Kidney (tissue), 13 donors: ENCODE measurements at regions not wholly inside any gene's neighbourhood (a gene's known extent, or its start where the extent isn't known, plus 50 kb on each side); places are given as distances from the start of the nearest gene placed in this dataset.

Experiments used
- DNase-seq, 5 donors: peaks; one replicate each; pipeline ENCODE4 v3.0.0-alpha.2; 2013 to 2020
- FAIRE-seq: peaks from 2 replicates; lab custom pipeline; 2012; peaks lifted over from hg19 to GRCh38; lab: Jason Lieb, UNC
- H3K27ac ChIP-seq, 2 donors: one replicate each; pipeline ENCODE4 v1.7.0; 2013; ENCODE audit warnings: low read depth in 2 of 2, low read length in 2 of 2, inconsistent platforms in 1 of 2
- H3K27me3 ChIP-seq: one replicate; pipeline ENCODE4 v1.7.1; 2013; ENCODE audit warnings: low read length, inconsistent platforms; ENCODE audit not compliant: control insufficient read depth, insufficient read depth
- H3K36me3 ChIP-seq, 3 donors: one replicate each; pipeline versions ENCODE4 v1.7.0 to v1.7.1; 2013; ENCODE audit warnings: low read length in 3 of 3, control low read depth in 1 of 3, inconsistent platforms in 1 of 3; ENCODE audit not compliant: insufficient read depth in 3 of 3, control insufficient read depth in 2 of 3
- H3K4me1 ChIP-seq, 3 donors: one replicate each; pipeline versions ENCODE4 v1.7.0 to v1.7.1; 2013; ENCODE audit warnings: low read length in 3 of 3, inconsistent platforms in 1 of 3, low read depth in 1 of 3; ENCODE audit not compliant: control insufficient read depth in 2 of 3, insufficient read depth in 2 of 3
- H3K4me3 ChIP-seq, 3 donors: one replicate each; pipeline versions ENCODE4 v1.7.0 to v1.8.1; 2013; ENCODE audit warnings: low read length in 3 of 3, control low read depth in 1 of 3, inconsistent platforms in 1 of 3
- H3K9ac ChIP-seq, 3 donors: one replicate each; pipeline versions ENCODE4 v1.7.0 to v1.7.1; 2013; ENCODE audit warnings: low read length in 3 of 3, control low read depth in 1 of 3, inconsistent platforms in 1 of 3
- H3K9me3 ChIP-seq, 3 donors: one replicate each; pipeline versions ENCODE4 v1.7.0 to v1.7.1; 2013; ENCODE audit warnings: low read length in 3 of 3, control low read depth in 1 of 3, inconsistent platforms in 1 of 3; ENCODE audit not compliant: control insufficient read depth in 2 of 3, insufficient read depth in 1 of 3
- CTCF ChIP-seq: IDR thresholded peaks from 3 replicates; pipeline ENCODE4 v1.5.1; 2012; ENCODE audit warnings: mild to moderate bottlenecking, moderate library complexity, borderline replicate concordance; ENCODE audit not compliant: insufficient read depth; ENCODE audit errors: extremely low read depth
- intact Hi-C: fragments of 100-400 bp; cut with DNase I; formaldehyde crosslinking; loops from one replicate; pipeline ENCODE4 v1.11.1; 2022
- donor health status: control.
- donor health status: control.
- donor health status: control.
- donor health status: control.
- donor health status: control.
- donor health status: DM: yes; HTN: yes; CAD: no.
- donor health status: Normal renal cell carcinoma (clear cell type).

- DNase-seq (no peak), FAIRE-seq (no peak)
- Histone ChIP-seq H3K4me3 (no peak overlapping the region), H3K36me3 (peaks cover 0 to 2% (median 0%) of the 10 kb centered on the region in 3 donors), H3K9me3 (no peaks in the 10 kb centered on the region), H3K4me1 (no peaks in the 10 kb centered on the region), H3K27me3 (no peaks in the 10 kb centered on the region), H3K27ac (no peak overlapping the region), H3K9ac (no peak overlapping the region)
- TF ChIP-seq CTCF, result no peak
- intact Hi-C loops, result no loop called here
These were observed 139.3 kb upstream of the TMCC3 start for GRCh38 chr12:94789510-94790225.

GRCh38 chr12:94788298-94788697, 137.9 kb upstream of the TMCC3 start:
- intact Hi-C loops, result no loop called here
- no peak for TF ChIP-seq CTCF

GRCh38 chr12:94786906-94787305, 136.5 kb upstream of the TMCC3 start:
- TF ChIP-seq CTCF, result no peak
- H3K27me3 ChIP-seq, result no peaks in the 10 kb centered on the region
- H3K36me3 ChIP-seq, result no peaks in the 10 kb centered on the region
- no peak overlapping the region for H3K4me3 ChIP-seq
- H3K27ac ChIP-seq, result no peak overlapping the region
- H3K9me3 ChIP-seq, result peaks cover 0 to 4% (median 0%) of the 10 kb centered on the region in 3 donors
- no peak overlapping the region for H3K9ac ChIP-seq
- no peaks in the 10 kb centered on the region for H3K4me1 ChIP-seq
- DNase-seq (no peak), FAIRE-seq (no peak)
- intact Hi-C loops, result no loop called here

More at GRCh38 chr12:94788298-94788697, 137.9 kb upstream of the TMCC3 start:
- no peak overlapping the region for H3K4me3 ChIP-seq
- DNase-seq, result no peak
- no peak overlapping the region for H3K9ac ChIP-seq
- peaks cover 0 to 2% (median 0%) of the 10 kb centered on the region in 3 donors for H3K36me3 ChIP-seq
- no peaks in the 10 kb centered on the region for H3K4me1 ChIP-seq
- no peak overlapping the region for H3K27ac ChIP-seq
- FAIRE-seq, result no peak
- no peaks in the 10 kb centered on the region for H3K9me3 ChIP-seq
- H3K27me3 ChIP-seq, result no peaks in the 10 kb centered on the region
